NCI-H1092 treated with DMSO at 0.1 percent for 48 hours (cell line): ENCODE measurements at regions not wholly inside any gene's neighbourhood (a gene's known extent, or its start where the extent isn't known, plus 50 kb on each side); places are given as distances from the start of the nearest gene placed in this dataset.

Experiments
- DNase-seq: peaks from one replicate; lab custom pipeline; 2025; lab: John Stamatoyannopoulos, UW

DNA sequence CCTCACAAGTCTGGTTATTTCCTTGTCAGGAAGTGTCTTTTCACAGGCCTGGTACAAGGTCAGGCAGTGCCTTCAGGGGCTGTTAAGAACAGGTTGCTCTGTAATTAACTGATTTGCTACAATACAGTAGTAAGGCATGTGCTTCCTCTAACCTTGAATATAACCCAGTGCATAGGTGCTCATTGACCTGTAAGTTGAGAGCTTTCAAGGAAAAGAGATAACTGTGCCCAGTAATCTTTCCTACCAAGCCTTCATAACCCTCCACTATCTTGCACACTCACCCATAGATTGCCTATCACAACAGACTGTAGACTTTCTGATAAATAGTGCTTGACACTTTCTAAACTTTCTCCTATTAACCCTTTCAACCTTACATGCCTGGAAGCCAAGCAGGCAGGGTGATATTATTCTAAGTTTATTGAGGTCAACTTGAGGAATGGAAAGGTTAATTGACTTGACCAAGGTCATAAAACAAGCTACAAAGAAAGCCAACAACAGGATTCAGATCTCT is 148.1 kb downstream of the PPARGC1A start:
- no peak for DNase-seq

DNA sequence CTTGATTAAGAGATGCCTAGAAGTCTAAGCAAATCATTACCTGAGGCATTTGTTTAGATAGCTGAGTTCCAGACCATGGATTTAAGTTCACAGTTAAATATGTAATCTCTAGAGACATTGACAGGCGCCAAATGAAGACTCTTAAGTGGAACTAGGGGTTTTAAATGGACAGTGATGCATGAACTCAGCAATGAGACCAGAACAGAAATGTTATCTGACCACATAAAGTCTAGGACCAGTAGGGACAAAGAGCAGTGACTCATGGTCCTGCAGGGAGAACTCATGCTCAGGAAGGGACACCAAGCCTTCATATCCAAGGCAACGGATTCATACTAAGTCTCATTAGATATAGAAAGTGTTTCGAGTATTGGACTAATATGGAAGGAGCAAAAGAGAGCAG is 152.3 kb downstream of the PPARGC1A start:
- DNase-seq: no peak

GRCh38 chr4:23736466-23736865 is 153.4 kb downstream of the PPARGC1A start:
- no peak for DNase-seq

GRCh38 chr4:23734000-23734399 is 155.8 kb downstream of the PPARGC1A start:
- no peak for DNase-seq

DNA sequence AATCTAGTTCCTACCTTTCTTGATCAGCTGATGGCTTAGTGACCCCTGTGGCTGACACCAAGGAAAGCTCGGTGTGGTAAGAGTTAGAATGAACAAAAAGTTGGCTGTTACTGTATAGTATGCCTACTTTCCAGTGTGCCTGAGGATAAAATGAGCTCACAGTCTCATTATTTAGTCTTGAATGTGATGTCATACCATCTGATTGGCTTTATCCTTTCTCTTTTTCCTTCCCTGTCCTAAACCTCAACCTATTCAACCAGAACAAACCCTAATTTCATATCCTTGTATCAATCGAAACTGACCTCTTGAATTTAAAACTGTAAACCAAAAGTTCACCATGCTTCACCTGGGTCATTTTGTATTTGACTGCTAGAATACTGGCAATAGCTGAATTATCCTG is 156.4 kb downstream of the PPARGC1A start:
- DNase-seq: no peak

- no peak for DNase-seq
Measured at GRCh38 chr4:23730998-23731397, 158.8 kb downstream of the PPARGC1A start.

DNA sequence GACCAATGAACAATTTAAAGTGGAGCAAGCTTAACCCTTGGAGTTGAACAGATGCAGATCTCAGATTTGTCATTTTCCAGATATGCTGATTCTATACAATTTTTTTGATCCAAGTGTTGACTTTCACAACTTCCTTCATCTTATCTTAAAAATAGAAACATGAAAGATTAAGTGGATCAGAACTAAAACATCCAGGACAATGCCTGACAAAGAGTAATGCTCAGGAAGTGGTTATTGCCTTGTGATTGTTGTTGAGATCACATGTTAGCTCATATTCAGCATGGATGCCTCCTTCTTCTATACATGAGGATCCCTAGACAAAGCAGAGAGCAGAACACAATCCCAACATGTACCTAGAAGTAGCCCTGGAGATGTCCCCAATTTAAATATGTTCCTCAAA is 160.9 kb downstream of the PPARGC1A start:
- DNase-seq: no peak

- no peak for DNase-seq
Measured at GRCh38 chr4:23728393-23728792, 161.5 kb downstream of the PPARGC1A start.

GRCh38 chr4:23720556-23720955 is 169.3 kb downstream of the PPARGC1A start:
- DNase-seq: no peak

DNA sequence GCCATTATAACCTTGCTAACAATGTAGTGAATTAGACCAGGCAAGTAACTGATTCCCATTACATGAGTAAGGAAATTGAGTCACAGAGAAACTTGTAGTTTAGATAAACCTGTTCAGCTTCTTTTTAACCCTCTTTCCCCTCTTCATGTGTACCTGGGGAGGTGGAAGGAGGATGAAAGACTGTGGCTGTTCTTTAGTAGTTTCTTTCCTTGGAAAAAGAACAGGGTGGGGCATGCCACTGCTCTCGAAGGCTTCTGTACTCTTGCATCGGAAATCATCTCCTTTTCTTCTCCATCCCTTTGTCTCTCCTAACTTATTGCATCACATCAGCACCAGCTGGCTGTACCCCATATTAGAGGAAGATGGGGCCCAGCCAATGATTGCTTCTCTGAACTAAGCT is 171.4 kb downstream of the PPARGC1A start:
- no peak for DNase-seq

- DNase-seq: peak; percentile 3
Measured at GRCh38 chr4:23717528-23718248, 172.2 kb downstream of the PPARGC1A start.

GRCh38 chr4:23710298-23710697 is 179.5 kb downstream of the PPARGC1A start:
- no peak for DNase-seq

GRCh38 chr4:23707652-23708026 is 182.2 kb downstream of the PPARGC1A start:
- DNase-seq: no peak

DNA sequence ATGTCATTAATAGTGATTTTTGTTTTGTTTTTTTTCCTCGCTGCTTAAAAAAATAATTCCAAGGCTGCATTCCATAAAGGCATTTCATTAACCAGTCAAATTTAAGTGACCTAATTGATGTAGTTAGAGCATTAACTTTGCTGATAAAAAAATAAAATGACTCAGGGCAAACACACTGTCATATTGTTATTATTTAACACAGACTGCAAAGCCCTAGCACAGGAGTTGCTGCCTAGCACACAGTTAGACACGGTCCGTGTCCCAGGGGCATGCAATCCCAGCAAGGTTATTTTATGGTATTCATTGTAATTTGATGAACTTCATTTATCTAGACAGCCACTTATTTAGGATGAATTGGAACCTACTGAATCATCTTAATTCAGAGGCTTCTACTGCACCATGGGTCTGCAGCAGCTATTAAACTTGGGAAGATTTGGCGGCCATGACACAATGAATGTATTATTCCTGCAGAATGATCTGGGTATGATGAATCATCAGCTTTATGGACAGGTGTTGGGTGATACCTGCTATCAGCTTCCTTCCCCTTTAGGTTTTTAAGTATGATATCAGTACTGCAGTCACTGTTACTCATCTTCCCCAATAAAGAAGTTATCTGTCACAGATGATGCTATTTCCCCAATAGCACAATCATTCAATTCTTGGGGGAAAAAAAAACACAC is 182.7 kb downstream of the PPARGC1A start:
- no peak for DNase-seq

- no peak for DNase-seq
Measured at GRCh38 chr4:23700197-23700596, 189.7 kb downstream of the PPARGC1A start.

- DNase-seq: no peak
Measured at GRCh38 chr4:23697722-23698121, 192.1 kb downstream of the PPARGC1A start.

- no peak for DNase-seq
Measured at GRCh38 chr4:23697001-23697528, 192.8 kb downstream of the PPARGC1A start.

GRCh38 chr4:23686169-23686897 is 203.5 kb downstream of the PPARGC1A start:
- no peak for DNase-seq

DNA sequence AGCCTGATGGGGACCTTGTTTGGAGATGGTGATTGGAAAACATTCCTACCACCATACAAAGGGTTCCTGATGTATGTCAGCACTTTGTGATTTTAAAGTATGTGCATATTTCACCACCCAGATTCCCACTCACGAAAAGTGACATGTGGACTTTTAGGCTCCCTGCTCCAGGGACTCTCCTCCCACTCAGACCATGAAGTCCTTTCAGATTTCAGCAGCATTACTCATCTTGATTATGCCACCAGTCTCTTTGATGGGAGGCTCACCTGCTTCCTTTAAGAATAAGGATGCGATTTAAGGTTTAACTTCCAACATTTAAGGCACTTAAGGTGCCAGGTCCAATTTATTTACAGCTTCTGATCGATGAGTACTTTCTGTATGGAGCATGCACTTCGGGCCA is 204.4 kb downstream of the PPARGC1A start:
- DNase-seq: no peak

DNA sequence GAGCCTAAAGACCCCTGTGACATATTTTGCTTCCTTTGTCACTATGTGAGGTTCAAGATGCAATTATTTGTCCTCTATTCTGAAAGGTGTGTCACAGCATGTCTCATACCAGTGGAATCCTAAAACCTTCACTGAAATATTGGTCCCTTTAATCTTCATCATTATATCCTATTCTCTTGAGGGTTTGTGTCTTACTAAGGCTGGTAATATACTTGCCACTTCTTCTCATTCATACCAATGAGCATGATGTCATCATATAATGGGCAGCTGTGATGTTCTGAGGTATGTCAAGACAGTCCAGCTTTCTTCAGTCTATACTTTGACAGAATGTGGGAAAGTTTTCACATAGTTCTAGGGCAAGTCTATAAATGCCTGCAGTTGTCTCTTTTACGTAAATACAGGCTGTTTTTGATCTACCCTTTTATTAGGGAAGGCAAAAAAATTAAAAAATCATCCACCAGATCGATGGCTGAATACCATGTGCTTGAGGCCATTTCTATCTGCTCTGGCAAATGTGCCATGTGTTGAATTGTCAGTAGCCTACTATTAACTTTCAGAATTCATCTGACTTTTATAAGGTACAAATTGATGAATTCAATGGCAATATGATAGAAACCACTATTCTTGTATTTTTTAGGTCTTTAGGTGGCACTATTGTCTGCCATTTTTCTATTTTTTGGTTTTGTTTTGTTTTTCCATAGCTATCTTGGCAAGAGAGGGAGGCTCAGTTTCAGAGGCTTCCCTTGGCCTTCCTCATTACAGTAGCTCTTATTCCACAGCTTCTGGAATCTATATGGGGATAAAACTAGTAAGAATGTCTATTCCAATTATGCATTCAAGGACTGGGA is 209.0 kb downstream of the PPARGC1A start:
- DNase-seq: no peak

DNA sequence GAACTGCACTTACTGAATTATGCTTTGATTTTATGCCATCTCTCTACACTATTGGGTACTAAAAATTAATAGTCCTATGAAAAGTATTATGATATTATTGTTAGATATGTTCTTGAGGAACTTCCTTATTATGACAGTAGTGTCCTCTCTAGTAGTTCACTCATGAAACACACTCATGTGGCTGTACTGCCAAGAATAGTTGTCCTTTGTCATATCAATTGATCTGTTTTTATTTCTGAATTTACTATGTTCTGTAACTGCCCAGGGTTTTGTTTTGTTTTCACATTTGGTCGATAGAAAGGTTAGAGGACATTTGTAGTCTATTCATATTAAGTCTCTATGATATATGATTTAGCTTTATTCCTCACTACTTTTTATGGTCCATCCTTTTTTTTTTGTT is 215.2 kb downstream of the PPARGC1A start:
- DNase-seq: no peak

DNA sequence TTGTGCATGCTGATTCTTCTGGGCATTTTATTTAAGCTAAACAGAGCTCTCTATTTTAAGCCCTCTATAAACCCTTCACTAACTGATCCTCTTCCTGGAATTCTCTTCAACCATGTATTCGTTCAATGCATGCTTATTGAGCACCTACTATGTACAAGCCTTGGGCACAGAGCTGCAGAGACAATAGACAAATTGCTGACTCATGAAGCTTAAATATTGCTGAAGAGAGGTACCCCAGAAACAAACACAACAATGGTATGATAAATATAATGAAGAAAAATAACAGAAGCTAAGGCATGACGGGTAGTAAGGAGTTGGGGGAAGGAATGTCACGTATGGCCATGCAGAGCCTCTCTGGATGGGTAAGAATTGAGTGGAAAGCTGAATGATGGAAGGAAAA is 222.2 kb downstream of the PPARGC1A start:
- DNase-seq: no peak
